ENCODE measurements at regions not wholly inside any gene's neighbourhood (a gene's known extent, or its start where the extent isn't known, plus 50 kb on each side); places are given as distances from the start of the nearest gene placed in this dataset.

DNA sequence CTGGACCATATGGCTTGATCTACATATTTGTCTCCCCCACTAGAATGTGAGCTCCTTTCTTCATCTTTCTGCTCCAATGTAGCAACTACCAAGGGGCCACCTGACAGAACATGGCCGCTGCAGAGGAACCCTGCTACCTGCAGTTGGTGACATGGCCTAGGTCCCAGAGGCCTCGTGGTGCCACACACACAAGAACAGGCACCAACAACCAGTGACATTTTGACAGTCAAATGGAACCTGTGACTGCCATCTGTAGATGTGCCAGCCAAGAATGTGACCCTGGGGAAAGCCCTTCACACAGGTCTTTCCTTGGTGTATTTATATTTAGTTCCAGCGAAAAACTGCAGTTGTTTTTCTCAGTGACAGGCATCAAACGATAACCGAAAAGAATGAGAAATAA lies 67.9 kb upstream of the ANKRD1 start:
- Histone ChIP-seq H3K4me3 (ENCODE audit: low read depth in 1 of 3, low read length in 3 of 3) (no peak overlapping the region), H3K36me3 (ENCODE audit: control insufficient read depth in 4 of 4, insufficient read depth in 3 of 4, low read depth in 1 of 4, low read length in 3 of 4) (no peaks in the 10 kb centered on the region), H3K9ac (ENCODE audit: low read depth in 1 of 2, low read length in 2 of 2) (no peak overlapping the region), H3K4me1 (ENCODE audit: control insufficient read depth in 4 of 4, insufficient read depth in 4 of 4, low read length in 3 of 4) (no peaks in the 10 kb centered on the region), H3K27ac (ENCODE audit: low read depth in 1 of 2, low read length in 2 of 2) (no peak overlapping the region), H3K27me3 (ENCODE audit: control insufficient read depth in 4 of 4, insufficient read depth in 4 of 4, low read length in 3 of 4) (no peaks in the 10 kb centered on the region), H3K9me3 (ENCODE audit: control insufficient read depth in 4 of 4, low read length in 3 of 4) (no peaks in the 10 kb centered on the region)
- no peak for DNase-seq (ENCODE audit: low spot score)
- WGBS, result 90% methylated on average over 5 of the region's 5 CpGs
- TF ChIP-seq RAD21 (IDR thresholded peaks at IDR 0.05) (no peak), FOXA2 (IDR thresholded peaks at IDR 0.05) (no peak), FOXA1 (IDR thresholded peaks at IDR 0.05) (no peak), HNF4A (conservative IDR thresholded peaks at IDR 0.05) (no peak), GABPA (IDR thresholded peaks at IDR 0.05 in 1 of 2, conservative IDR thresholded peaks at IDR 0.05 in 1 of 2) (no peak), RXRA (IDR thresholded peaks at IDR 0.05) (no peak), HNF4G (IDR thresholded peaks at IDR 0.05) (no peak), TAF1 (conservative IDR thresholded peaks at IDR 0.05) (no peak), NR2F2 (IDR thresholded peaks at IDR 0.05) (no peak), JUND (IDR thresholded peaks at IDR 0.05) (no peak), MAX (IDR thresholded peaks at IDR 0.05) (no peak), ZBTB33 (IDR thresholded peaks at IDR 0.05) (no peak), SP1 (IDR thresholded peaks at IDR 0.05) (no peak), CTCF (IDR thresholded peaks at IDR 0.05; ENCODE audit: low read depth, low read length, missing input control) (no peak), YY1 (IDR thresholded peaks at IDR 0.05) (no peak), EGR1 (IDR thresholded peaks at IDR 0.05; ENCODE audit: low read depth in 2 of 2) (no peak), ATF3 (IDR thresholded peaks at IDR 0.05) (no peak)
- TF ChIP-seq, protein P1, sequence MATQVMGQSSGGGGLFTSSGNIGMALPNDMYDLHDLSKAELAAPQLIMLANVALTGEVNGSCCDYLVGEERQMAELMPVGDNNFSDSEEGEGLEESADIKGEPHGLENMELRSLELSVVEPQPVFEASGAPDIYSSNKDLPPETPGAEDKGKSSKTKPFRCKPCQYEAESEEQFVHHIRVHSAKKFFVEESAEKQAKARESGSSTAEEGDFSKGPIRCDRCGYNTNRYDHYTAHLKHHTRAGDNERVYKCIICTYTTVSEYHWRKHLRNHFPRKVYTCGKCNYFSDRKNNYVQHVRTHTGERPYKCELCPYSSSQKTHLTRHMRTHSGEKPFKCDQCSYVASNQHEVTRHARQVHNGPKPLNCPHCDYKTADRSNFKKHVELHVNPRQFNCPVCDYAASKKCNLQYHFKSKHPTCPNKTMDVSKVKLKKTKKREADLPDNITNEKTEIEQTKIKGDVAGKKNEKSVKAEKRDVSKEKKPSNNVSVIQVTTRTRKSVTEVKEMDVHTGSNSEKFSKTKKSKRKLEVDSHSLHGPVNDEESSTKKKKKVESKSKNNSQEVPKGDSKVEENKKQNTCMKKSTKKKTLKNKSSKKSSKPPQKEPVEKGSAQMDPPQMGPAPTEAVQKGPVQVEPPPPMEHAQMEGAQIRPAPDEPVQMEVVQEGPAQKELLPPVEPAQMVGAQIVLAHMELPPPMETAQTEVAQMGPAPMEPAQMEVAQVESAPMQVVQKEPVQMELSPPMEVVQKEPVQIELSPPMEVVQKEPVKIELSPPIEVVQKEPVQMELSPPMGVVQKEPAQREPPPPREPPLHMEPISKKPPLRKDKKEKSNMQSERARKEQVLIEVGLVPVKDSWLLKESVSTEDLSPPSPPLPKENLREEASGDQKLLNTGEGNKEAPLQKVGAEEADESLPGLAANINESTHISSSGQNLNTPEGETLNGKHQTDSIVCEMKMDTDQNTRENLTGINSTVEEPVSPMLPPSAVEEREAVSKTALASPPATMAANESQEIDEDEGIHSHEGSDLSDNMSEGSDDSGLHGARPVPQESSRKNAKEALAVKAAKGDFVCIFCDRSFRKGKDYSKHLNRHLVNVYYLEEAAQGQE (IDR thresholded peaks at IDR 0.05), result no peak
